NCI-H2081 (cell line): ENCODE measurements at regions not wholly inside any gene's neighbourhood (a gene's known extent, or its start where the extent isn't known, plus 50 kb on each side); places are given as distances from the start of the nearest gene placed in this dataset.

Source experiments
- DNase-seq, 2 experiments: peaks; one replicate each; lab custom pipeline; 2025; lab: John Stamatoyannopoulos, UW

DNA sequence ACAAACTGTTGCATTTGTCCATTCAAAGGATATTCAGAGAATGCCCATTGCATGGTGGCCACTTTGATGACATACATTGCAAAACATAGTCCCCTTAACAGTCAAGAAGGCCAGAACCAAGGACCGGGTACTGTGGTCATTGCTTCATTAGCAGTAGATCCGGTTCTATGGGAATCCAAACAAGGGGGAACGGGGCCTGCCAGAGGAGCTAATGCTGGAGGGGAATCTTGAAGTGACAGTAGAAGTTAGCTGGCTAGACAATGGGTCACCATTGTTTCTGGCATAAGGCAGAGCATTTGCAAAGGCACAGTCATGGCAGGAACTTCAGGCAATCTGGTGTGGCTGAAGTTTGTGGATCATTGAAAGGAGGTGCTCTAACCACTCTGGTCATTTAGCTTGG is 279.7 kb downstream of the SS18 start:
- no peak for DNase-seq

GRCh38 chr18:25805939-25806338 is 284.5 kb downstream of the SS18 start:
- DNase-seq: no peak

DNA sequence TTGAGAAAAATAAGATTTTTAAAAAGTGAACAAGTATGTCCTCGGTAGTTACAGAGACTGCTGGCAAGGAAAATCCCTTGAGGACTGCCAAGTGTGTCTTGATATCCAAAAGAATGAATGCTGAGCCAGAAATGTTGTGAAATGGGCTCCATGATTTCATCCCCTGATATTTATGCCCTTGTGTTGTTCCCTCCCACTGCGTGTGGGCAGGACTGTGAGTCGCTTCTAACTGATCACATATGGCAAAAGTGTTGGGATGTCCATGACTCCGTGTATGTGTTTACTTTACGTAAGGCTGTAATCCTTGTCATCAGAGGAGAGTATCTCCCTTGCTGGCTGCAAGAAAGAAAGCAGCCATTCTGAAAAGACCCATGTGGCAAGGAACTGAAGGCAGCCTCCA is 285.1 kb downstream of the SS18 start:
- DNase-seq: no peak

GRCh38 chr18:25799231-25799630 is 291.2 kb downstream of the SS18 start:
- DNase-seq: no peak

DNA sequence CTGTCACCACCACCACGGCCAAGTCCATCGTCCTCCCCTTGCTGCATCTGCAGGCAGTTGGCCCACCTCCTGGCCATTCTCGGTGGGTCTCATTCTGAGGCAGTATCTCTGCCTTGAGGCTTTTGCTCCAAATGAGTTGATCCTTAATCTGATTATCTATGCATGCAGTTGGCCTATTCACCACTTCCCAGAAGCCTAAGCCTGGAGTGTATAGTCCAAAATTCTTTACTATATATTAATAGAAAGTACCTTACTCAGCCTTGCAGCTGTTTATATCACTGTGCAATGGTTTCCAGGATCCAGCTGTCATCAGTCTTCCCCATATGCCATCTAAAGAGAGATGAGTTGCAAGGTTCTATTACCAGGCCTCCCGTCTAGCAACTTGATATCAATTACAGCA is 292.4 kb downstream of the SS18 start:
- no peak for DNase-seq

DNA sequence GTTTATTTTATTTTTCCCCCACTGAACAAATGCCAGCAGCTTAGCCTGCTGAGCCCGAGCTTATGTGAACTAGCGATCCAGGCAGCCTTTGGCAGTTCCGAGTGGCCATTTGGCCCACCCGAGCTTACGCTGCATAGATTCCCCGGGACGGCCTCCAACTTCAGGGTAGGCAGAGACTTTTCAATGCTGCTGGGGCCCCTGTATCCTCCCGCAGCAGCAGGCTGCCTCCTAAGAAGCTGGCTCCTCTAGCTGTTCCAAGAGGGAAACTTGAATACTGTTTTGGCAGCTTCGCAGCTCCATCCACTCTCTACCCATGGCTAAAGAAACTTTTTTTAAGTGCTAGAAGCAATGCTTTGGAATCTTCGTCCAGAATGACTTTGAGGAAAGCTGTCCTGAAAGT is 295.2 kb downstream of the SS18 start:
- no peak for DNase-seq

GRCh38 chr18:25787276-25787675 is 303.1 kb downstream of the SS18 start:
- no peak for DNase-seq

- DNase-seq: no peak
Observed at GRCh38 chr18:25786758-25787157, 303.7 kb downstream of the SS18 start.

GRCh38 chr18:25780105-25780504 is 310.3 kb downstream of the SS18 start:
- DNase-seq: no peak

- no peak for DNase-seq
Observed at GRCh38 chr18:25771796-25772195, 318.6 kb downstream of the SS18 start.

GRCh38 chr18:25764777-25765176 is 325.6 kb downstream of the SS18 start:
- no peak for DNase-seq

- no peak for DNase-seq
Observed at GRCh38 chr18:25759111-25759510, 331.3 kb downstream of the SS18 start.

DNA sequence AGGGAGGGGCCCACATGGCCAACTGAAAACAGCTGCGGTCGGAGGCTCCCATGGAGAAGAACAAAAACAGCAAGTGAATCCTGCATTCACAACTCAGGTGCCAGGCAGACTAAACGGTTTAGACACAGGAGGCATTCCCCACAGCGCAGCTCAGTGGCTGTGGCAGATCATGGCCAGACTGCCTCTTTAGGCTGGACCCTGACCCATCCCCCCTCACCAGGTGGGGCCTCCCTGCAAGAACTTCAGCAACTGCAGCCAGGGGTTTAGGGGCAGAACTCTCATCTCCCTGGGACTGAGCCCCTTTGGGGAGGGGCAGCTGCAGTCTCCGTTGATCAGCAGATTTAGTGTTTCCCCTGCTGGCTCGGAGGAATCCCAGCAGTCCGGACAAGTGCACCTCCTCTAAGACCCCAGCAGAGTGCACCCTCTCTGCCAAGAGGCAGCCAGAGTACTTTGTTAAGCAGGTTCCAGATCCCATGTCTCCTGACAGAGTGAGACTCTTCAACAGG is 346.7 kb downstream of the SS18 start:
- DNase-seq: no peak

DNA sequence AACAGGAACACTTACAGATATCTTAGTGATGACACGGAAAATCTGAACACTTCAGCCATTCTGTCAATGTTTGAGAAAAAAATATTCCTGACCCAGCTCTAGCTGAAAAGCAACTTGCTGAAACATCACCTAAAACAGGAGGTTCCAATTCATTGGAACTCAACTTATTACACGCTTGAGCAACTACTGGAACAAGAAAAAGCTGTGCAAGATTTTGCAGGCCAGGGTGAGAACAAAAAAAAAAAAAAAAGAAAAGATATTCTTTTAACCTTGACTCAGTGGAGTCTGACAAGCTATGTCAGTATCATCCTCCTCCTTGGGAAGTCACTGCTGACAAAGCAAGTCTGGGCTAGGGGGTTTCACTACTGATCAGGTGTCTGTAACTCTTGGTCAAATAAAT is 351.0 kb downstream of the SS18 start:
- DNase-seq: no peak

DNA sequence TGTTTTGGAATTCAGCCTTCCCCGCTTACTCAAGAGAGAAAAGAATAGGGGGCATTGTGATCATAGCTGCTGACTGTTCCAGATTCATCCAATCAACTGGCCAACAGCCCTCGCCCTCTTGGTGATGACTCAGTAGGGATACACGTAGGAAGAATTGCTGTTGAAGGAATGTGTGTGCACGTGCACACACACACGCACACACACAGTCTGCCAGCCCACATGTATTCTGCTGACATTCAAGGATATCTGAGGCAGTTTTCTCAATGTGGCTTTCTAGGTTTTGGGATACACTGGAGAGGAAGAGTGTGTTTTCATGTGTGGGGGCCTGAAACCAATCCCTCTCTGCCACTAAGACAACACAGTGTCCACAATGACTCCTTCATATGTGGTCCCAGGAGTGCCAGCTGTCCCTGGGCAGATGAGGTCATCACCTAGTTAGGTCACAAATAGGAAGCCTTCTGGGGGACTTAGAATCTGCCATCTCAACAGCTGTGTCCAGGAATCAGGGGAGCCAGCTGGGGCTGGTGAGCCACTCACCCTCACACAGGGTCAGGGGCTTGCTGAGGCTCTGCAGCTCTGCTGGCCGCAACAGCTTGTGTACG is 352.6 kb downstream of the SS18 start:
- DNase-seq: no peak

GRCh38 chr18:25736516-25736915 is 353.9 kb downstream of the SS18 start:
- no peak for DNase-seq

GRCh38 chr18:25735459-25735858 is 355.0 kb downstream of the SS18 start:
- no peak for DNase-seq

DNA sequence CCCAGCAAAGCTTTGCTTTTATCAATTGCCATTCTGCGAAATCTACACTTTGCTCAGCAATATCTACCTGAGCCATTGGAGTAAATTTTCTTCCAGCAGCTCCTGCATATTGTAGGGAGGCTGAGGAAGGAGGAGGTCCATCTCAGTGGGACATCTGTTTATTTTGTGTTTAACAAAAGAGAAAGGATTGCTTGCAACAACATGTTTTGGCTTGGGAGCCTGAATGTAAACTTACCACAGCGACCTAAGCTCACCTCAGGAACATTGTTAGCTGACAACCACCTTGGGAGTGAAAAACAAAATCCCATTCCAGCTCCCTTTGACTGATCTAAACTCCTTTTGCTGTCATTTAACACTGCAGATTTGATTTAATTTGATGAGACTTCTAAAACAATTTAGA is 356.1 kb downstream of the SS18 start:
- DNase-seq: peak in 1 of 2 experiments; percentile 10

- DNase-seq: no peak
Observed at GRCh38 chr18:25732862-25733261, 357.6 kb downstream of the SS18 start.

- DNase-seq: no peak
Observed at GRCh38 chr18:25729072-25729471, 361.3 kb downstream of the SS18 start.

DNA sequence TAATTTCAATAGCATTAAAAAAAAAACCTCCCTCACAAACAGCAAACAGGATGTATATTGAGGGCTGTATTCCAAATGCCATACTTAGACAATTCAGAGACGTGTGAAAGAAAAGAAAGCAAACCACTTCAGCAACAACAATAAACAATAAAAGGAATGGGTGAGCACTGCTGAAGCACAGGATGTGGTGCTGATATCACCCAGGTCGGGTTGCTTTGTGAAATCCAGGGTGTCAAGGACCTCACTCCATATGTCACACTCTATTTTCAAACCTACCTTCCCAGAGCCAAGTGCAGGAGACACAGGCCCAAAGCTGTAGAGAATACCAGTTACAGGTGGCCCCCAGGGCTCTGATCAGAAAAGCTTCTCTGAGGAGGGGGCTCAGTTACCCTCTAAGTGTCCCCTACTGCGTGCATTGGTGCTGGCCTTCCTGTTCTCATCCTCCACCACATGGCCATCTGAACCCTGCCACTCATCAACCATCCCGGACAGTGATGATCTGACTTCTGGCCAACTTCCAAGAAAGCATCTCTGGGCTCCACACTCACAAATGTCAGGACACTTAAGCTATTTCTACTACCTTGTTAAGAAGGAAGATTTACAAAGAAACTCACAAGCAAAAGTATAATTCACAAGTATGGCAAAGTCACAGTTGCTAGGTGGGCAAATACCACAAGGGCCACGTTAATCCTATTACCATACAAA is 363.0 kb downstream of the SS18 start:
- DNase-seq: no peak

DNA sequence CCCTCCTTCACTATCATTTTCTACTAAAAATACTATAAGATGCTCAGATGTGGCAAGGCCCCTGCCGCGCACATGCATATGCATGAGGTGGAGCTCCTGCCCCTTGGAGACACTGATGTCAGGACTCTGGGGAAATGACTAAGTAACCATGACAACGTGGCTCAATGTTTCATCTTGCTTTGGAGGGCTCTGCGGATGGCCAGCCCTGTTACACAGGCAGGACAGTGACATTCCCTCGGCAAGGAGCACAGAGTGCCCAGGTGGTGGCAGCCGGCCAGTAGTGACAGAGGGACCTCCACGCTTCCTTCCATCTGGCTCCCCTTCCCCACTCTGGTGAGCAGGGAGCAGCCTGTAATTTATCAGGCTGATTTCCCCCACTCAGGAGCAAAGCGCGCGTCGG is 364.1 kb downstream of the SS18 start:
- no peak for DNase-seq

GRCh38 chr18:25725501-25725900 is 364.9 kb downstream of the SS18 start:
- no peak for DNase-seq

DNA sequence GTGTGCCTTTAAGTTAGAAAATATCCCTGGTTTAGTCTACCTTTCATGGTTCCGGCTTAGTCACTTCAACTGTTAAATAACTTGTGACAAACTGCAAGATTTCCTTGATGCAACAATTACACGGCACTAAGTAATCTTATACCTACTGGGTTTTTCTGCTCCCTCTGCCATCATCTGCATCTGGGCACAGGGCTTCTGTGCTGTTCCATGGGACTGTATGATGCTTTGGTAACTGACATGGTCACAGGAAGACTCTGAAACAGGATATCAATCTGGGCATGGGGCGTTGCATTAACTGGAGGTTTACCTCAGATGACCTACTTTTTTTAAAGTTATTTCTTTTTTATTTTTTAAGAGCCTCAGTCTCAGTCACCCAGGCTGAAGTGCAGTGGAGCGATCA is 365.4 kb downstream of the SS18 start:
- DNase-seq: no peak
